Iris pigment epithelial cell (primary cell): ENCODE measurements at regions not wholly inside any gene's neighbourhood (a gene's known extent, or its start where the extent isn't known, plus 50 kb on each side); places are given as distances from the start of the nearest gene placed in this dataset.

Experiments
- DNase-seq: peaks from one replicate; pipeline ENCODE4 v3.0.0-alpha.2; 2011; ENCODE audit warnings: low read depth

DNA sequence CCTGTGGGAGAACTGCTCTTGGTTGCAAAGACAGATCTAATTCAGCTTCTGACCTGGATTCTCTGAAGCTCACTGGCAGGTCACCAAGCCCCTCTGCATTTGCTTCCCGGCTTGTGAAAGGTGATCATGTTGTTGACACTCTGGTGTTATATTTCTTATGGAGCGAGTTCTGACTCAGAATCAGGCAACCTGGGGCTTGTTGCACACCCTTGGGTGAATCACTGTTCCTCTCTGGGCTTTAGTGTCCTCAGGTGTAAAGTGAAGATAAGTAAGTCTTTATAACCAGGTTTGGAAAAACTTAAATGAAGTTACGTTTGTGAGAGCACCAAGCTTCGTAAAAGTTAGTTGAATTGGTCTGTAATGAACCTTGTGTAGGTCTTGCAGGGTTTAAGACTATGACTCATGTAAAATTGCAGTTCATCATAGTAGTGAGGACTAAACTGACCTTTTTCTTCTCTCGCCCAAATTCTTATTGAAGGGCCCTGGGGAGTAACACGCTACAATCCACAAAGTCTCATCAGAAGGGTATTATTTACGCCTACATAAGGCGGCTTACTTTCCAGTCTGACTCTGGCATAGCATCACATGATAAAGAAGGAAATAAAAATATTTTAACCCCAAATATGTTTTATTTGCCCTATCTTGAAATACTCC is 218.6 kb downstream of the TMEM38B start:
- no peak for DNase-seq

DNA sequence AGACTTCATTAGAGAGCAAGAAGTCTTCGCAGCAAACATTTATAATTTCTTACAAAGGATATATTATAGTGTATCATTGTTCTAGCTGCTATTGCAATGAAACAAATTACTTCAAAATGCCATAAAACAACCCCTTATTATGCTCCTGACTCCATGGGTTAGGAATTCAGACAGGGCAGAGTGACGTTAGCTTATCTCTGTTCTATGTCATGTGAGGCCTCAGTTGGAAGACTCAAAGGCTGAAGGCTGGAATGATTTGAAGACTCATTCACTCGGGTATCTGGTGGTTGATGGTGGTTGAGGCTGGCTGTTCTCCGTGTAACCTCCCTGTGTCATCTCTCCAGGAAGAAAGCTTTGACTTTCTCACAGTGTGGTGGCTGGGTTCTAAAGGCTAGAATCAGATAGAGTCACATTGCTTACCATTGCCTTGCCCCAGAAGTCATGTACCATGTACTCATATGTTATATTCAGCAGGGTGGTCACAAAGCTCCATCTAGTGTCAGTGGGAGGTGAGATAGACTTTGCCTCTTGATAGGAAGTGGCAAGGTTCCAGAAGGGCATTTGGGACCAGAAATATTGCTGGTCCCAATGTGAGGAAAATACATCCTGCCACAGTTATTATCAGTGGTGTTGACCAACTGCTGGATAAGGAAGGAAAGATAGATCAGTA is 226.9 kb downstream of the TMEM38B start:
- no peak for DNase-seq

- no peak for DNase-seq
These were observed 234.1 kb downstream of the TMEM38B start for GRCh38 chr9:105928416-105928815.

DNA sequence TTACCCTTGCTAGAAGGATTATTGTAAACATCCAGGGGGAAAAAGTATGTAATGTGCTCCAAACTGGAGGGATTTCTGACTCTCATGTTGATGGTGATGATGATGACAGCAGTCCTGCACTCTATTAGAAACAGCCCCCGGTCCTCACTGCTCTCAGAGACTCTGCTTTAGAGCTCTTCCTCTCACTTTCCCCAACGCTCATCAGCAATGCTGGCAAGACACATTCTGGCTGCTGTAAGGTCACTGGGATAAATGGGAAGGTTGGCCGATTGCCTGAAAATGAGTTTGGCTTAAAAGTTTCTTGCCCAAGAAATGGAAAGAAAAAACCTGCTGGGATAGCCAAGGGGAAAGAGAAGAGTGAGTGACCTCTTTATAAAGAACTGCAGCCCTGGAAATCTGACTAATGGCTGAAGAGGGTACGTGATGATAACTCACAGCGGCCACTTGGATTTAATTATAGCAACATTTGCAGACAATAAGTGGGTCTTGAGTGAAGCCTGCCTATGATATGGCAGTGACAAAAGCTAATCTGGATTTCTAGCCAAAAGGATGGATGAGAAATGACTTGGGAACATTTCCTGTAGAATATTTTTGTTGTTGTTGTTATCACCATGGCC is 235.8 kb downstream of the TMEM38B start:
- DNase-seq: no peak

DNA sequence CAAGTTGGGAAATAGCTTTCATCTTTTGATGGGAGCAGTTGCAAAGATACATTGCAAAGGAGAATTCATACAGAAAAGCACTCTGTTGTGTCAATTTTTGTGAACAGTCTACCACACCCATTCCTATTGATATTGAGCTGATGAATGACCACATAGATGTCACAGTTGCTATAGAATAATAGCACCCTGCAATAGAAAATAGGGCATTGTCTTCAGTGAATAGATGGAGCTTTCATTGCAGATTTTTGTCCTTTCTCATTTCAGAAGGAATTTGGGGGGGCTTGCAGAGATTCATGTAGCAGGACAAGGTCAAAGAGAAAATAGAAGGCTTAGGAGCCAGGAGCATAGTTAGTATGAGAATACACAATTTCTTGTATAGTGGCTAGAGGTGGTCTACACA is 237.9 kb downstream of the TMEM38B start:
- DNase-seq: no peak

DNA sequence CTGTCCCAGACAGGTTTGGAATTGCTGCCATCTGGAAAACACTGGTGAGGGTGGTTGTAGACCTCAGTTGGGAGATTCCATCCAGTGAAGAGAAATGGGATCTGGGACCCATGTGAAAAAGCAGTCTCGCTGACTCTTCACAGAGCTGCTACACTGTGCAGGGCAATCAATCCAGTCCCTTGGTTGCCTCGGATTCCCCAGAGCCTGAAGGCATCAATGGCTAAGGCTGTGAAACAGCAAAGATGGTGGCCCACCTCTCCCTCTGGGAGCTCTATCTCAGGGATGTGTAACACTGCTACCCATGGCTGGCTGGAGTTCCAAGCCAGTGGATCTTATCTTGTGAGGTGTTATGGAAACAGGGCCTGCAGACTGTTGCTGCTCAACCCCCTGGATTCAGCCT is 256.1 kb downstream of the TMEM38B start:
- DNase-seq: no peak

DNA sequence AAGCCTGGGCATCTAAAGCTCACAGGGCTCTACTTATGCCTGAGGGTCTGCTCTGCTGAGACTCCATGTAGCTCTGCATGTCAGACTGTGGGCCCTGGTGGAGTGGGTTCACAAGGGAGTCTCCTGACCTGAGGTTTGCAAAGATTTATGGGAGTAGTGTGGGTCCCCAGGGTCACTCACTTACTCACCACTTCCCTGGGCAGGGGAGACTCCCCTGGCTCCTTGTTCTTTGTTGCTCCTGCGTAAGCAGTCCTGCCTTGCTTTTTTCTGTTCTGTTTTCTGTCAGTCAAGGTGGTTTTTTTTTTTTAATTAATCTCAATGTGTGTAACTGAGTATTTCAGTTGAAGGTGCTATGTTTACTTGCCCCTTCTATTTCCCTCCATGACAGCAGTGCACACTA is 256.6 kb downstream of the TMEM38B start:
- no peak for DNase-seq

- DNase-seq: no peak
These were observed 260.2 kb downstream of the TMEM38B start for GRCh38 chr9:105954517-105954916.

- no peak for DNase-seq
These were observed 263.5 kb downstream of the TMEM38B start for GRCh38 chr9:105957830-105958229.

- DNase-seq: no peak
These were observed 264.2 kb downstream of the TMEM38B start for GRCh38 chr9:105958587-105958986.

GRCh38 chr9:105959531-105959930 is 265.2 kb downstream of the TMEM38B start:
- no peak for DNase-seq

DNA sequence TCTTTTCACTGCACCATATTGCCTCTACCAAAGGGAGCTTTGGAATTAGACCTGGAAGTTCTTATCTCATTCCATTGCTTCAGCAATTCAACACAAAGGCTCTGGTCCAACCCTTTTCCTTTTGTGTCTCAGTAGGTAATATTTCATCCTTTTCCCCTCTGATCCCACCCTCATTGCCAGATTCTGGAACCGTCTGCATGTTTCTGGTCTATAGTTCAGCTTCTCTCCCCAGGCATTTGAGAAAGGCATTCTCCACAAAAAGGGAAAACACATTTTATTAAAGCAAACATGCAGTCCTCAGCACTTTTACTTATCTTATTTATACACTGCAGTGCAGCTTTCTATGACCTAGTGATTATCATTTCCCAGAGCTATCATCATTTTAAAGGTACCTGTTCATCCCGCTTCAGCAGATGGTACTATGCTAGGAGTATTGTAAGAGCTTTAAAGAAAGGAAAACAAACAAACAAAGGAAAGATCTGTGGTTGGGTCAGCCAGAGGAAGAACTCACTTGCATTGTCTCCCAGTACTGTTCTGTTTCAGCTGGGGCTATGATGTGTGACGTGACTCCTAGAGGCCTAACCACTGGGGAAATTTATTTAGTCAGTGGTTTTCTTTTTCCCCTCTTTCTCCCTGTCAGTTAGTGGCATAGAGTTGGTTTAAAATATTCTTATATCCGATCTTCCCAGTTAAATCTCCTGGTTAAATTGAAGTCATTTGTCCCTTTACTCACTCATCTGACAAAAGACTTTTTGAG is 269.2 kb downstream of the TMEM38B start:
- DNase-seq: no peak

DNA sequence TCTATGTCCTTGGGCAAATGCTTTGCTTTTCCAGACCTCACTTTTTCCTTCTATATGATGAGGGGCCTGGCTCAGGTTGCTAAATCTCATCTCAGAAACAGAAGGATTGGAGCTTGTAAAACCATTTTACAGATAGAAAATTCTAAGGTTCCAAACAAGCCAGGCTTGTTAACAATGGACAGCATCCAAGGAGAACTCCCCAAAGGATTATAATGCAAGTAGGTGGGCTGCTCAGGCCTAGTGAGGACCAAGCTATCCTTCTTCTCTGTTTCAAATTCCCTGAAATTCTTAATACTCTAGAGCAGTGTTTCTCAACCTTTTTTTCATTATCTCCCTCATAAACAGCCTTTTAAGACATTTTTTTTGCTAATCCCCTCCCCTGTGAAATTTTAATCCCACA is 269.8 kb downstream of the TMEM38B start:
- DNase-seq: no peak

- DNase-seq: no peak
These were observed 272.5 kb downstream of the TMEM38B start for GRCh38 chr9:105966834-105967233.

GRCh38 chr9:105967248-105967647 is 272.9 kb downstream of the TMEM38B start:
- no peak for DNase-seq

- DNase-seq: no peak
These were observed 273.5 kb downstream of the TMEM38B start for GRCh38 chr9:105967797-105968196.

GRCh38 chr9:105968811-105969466 is 274.6 kb downstream of the TMEM38B start:
- no peak for DNase-seq

DNA sequence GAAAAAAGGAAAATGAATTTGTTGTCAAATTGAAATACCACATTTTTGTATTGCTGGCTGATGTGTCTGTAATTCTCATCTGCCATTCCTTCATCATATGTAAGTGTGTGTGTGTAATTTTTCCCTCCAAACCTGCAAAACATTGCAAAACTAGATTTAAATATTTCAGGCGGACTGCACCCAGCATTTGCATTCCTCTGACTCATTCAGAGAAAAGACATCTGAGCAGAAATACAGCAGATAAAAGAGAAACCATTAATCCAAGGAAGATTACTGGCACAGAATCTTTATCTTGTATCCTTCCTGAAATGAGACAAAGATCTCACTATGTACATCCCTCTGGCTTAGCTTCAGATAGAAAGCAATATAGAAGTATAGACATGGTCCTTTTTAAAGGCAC is 275.3 kb downstream of the TMEM38B start:
- DNase-seq: peak; percentile 1

- no peak for DNase-seq
These were observed 277.6 kb downstream of the TMEM38B start for GRCh38 chr9:105971986-105972385.

DNA sequence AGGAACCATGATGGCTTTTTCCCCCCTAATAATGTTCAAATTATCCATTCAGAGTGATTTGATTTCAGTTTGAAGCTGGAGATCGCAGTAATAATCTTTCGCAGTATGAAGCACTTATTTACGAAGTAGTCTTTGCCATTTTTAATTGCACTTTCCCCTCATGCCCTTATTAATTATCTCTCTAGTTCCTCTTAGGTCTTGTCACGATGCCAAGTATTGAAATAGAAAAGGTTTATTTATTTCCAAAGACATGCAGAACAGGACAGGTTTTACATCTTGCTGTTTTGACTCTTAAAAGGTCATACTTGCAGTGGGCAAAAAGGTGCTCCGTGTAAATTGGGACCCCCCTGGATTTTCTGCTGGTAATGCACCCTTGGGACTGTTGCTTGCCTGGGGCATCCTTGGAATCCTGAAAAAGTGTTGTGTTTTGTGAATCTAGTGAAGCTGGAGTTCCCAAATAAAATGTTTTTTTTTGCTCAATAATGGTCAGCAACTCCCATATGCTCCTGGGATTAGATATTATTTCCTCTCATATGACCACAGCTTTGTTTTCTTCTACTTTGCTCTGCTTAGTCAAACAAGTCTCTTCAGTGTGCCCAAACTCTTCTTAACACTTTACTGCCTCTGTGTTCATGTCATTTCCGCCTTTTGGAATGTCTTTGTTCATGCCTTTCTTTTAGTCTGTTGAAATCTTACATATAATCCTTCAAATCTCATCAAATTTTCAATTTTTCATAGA is 278.3 kb downstream of the TMEM38B start:
- no peak for DNase-seq

GRCh38 chr9:105973951-105974351 is 279.6 kb downstream of the TMEM38B start:
- DNase-seq: no peak
